LNCAP (cell line): ENCODE measurements at regions not wholly inside any gene's neighbourhood (a gene's known extent, or its start where the extent isn't known, plus 50 kb on each side); places are given as distances from the start of the nearest gene placed in this dataset.

Experiments
- TF ChIP-seq, protein P1 (sequence below): fragments of 450-650 bp; IDR thresholded peaks from 2 replicates; pipeline ENCODE4 v1.5.1; 2017; ENCODE audit warnings: mild to moderate bottlenecking

DNA sequence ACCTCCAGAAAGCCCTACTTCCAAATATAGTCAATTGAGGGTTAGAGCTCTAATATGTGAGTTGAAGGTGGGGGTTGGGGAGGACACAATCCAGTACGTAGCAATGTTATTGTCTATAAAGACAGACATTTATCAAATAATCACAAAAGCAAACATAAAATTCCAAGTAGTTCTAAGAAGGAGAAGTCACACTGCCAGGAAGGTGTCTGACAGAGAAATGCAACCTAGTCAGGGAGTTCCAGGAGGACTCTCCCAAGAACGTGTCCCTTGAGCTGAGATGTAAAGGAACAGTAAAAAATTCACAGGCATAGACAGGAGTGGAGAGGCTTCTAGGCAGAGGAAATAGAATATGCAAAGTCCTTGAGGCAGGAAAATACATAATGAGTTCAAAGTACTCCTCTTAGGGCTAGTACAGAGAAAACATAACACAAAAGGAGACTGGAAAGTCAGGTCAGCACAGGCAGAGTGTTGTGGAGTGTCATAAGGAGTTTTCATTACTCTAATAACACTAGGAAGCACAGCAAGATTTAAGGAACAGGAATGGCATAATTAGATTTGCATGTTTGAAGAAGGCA lies 277.6 kb upstream of the STT3B start:
- TF ChIP-seq, protein P1, sequence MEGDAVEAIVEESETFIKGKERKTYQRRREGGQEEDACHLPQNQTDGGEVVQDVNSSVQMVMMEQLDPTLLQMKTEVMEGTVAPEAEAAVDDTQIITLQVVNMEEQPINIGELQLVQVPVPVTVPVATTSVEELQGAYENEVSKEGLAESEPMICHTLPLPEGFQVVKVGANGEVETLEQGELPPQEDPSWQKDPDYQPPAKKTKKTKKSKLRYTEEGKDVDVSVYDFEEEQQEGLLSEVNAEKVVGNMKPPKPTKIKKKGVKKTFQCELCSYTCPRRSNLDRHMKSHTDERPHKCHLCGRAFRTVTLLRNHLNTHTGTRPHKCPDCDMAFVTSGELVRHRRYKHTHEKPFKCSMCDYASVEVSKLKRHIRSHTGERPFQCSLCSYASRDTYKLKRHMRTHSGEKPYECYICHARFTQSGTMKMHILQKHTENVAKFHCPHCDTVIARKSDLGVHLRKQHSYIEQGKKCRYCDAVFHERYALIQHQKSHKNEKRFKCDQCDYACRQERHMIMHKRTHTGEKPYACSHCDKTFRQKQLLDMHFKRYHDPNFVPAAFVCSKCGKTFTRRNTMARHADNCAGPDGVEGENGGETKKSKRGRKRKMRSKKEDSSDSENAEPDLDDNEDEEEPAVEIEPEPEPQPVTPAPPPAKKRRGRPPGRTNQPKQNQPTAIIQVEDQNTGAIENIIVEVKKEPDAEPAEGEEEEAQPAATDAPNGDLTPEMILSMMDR, result no peak

DNA sequence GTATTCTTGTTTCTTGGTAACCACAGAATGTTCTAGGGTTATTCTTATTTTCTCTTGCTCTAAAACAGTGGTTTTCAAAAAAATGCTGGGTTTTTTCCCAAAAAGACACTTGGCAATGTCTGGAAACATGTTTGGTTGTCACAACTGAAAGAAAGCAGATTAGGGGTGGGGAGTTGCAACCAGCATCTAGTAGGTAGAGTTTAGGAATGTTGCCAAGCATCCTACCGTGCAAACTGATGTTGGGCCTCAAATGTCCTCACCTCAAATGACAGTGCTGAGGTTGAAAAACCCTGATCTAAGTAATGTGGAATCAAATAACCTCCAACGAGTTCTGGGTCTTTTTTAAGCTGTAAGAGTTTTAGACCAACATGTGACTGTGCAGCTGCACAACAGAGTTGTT lies 270.5 kb upstream of the STT3B start:
- TF ChIP-seq, protein P1, result no peak

DNA sequence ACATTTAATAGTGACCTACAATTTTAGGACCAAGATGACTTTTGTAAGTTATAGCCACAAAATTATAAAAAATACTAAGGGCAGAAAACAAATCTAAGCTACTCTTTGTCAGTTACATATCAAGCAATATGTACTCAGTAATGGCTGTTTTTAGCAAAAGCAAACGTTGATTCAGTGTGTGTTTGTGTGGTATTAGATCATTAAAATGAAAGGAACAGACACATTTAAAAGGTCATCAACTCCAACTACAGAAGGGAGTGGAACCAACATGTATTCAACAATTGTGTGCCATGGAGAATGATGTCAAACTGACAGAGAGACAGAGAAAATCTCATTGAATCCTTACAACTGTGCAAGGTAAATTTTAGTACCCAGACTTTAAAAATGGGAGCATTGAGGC lies 268.8 kb upstream of the STT3B start:
- TF ChIP-seq, protein P1, result no peak

DNA sequence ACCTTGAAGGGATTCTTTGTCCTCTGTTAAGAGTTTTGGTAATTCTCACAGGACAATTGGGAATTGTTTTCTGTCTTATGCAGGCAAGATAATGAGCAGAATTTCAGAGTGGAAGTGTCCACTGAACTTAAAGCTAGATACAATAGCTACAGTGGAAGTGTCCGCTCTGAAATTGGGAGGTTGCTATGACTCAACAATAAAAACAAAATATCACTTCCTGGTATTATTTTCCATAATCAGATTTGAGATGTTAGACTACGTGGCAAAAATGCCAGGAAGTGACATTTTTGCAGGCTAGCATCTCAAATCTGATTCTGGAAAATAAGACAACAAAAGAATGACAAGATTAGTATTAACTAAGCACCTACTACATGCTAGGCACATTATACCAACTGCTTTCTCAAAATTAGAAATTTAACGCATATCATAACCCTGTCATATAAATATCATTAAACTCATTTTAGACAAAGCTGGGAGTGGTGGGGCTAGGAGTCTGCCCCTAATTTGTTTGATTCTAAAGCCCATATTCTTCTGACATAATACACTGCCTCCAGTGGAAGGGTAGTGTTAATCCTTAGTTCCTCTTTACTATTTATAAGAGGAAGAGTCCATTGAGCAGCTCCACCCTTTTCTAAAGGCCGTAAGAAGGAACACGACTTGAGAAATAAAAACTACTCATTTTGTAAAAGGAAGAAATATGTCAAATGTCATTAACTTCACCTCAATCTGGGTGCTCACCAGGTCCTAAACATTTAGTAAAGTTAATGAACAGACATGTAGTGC lies 266.9 kb upstream of the STT3B start:
- TF ChIP-seq, protein P1, result no peak

DNA sequence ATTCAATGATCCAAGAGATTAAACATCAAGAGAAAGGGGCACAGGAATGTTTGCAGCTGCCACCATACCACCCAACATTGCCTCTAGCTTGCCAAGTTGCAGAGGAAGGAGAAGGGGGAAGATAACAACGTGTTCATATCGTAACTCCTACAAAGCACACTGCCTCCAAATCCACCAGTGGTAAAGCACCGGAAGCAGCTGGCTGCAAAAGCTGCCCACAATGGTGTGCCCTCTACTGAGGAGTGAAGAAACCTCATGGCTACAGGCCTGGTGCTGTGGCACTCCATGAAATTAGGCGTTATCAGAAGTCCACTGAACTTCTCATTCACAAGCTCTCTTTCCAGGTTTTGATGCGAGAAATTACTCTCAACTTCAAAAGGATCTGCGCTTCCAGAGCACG lies 263.9 kb upstream of the STT3B start:
- TF ChIP-seq, protein P1, result no peak

DNA sequence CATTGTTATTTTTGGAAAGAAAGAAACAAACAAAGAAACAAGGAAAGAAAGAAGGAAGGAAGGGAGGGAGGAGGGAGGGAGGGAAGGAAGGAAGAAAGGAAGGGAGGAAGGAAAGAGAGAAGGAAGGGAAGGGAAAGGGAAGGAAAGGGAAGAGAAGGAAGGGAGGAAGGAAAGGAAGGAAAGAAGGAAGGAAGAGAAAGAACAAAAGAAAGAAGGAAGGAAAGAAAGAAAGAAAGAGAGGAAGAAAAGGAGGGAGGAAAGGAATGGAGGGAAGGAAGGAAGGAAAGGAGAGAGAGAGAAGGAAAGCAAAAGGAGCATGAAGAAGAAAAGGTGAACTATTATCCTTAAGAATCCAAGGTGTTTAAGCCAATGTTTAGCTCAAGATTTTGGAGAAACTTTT lies 262.7 kb upstream of the STT3B start:
- TF ChIP-seq, protein P1, result no peak

DNA sequence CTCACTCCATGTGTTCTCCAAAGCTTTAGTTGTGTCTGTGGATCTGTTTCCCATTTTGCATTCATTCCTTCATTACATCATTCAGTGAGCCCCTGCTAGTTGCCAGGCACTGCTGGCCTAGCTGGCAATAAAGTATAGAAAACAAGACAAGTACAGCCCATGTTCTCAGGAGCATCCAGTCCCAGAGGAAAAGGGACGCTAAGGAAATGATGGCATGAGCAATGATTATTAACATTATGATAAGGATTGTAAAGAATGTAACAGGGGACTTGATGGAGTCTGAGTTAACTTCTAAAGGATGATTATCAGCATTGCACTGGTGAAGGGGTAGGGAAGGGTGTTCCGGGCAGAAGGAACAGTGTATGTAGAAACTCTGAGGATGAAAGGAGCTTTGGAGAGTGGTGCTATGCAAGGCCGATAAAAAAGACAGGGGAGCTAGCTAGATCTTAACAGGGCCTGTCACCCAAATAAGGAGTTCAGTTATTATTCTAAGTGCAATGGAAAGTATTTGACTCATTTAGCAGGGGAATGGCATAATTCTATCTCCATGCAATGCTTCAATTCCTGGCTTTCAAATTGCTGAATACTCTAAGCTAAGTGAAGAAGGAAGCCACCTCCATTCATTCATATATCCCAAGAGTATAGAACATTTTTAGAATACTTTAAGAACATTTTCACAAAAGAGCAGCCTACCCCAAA lies 258.2 kb upstream of the STT3B start:
- TF ChIP-seq, protein P1, result no peak
